ENCODE measurements at regions not wholly inside any gene's neighbourhood (a gene's known extent, or its start where the extent isn't known, plus 50 kb on each side); places are given as distances from the start of the nearest gene placed in this dataset.

DNA sequence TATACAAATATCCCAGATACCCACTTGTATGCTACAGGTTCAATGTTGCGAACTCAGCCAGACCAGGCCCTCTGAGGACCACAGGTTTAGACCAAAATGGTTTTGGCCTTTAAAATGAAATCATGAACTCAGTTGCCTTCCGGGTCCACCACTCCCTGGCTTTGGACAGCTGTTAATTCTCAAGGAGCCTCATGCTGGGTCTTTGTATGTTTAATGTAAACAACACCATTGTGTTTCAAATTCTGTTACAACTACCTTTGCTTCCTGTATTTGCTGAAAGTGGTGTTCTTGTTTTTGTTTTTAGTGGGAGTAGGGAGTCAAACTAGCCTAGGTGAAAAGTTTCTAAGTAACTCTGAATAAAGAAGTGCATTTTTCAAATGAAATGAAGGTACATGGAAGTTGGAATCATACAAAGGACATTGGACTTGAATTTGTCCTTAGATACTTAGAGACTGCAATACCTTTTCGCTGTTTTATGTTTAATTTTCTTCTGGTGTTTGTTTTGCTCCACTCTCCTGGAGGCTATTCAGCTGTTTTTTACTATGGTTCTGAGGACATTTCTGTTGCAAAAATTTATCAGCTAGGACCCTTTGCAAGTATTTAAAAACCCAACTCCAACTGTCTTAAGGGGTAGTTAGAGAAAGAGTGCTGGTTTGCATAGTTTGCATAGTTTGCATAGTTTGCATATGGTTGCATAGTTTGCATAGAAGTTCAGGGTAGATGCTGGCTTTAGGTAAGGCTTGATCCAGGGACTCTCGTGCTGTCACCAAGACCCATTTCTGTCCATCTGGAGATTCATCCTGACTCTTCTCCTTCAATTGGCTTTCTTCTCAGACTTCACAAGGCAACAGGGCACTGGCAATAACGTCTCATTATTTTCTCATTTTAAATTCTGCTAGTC, 70.1 kb downstream of the MID1IP1 start:
- 63 to 81% methylated on average over 5 of the region's 5 CpGs for WGBS, 2 donors
- Histone ChIP-seq H3K9me3 (no peaks in the 10 kb centered on the region), H3K27me3 (no peaks in the 10 kb centered on the region), H3K36me3 (no peaks in the 10 kb centered on the region), H3K27ac (peak overlapping the region in 3 of 4 donors; percentile 34 to 58 (median 38)), H3K4me1 (peaks cover 0 to 22% (median 4%) of the 10 kb centered on the region in 3 donors), H3K4me3 (no peak overlapping the region)
- no peak for DNase-seq
- intact Hi-C loops (cut with DNase I) = no loop called here
- TF ChIP-seq, protein P1, sequence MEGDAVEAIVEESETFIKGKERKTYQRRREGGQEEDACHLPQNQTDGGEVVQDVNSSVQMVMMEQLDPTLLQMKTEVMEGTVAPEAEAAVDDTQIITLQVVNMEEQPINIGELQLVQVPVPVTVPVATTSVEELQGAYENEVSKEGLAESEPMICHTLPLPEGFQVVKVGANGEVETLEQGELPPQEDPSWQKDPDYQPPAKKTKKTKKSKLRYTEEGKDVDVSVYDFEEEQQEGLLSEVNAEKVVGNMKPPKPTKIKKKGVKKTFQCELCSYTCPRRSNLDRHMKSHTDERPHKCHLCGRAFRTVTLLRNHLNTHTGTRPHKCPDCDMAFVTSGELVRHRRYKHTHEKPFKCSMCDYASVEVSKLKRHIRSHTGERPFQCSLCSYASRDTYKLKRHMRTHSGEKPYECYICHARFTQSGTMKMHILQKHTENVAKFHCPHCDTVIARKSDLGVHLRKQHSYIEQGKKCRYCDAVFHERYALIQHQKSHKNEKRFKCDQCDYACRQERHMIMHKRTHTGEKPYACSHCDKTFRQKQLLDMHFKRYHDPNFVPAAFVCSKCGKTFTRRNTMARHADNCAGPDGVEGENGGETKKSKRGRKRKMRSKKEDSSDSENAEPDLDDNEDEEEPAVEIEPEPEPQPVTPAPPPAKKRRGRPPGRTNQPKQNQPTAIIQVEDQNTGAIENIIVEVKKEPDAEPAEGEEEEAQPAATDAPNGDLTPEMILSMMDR (IDR thresholded peaks at IDR 0.05) = no peak
- no peak for TF ChIP-seq POLR2A (IDR thresholded peaks at IDR 0.05)

- intact Hi-C loops (cut with DNase I) = no loop called here
- Histone ChIP-seq H3K36me3 (no peaks in the 10 kb centered on the region), H3K27me3 (no peaks in the 10 kb centered on the region), H3K9me3 (no peaks in the 10 kb centered on the region), H3K4me3 (no peak overlapping the region), H3K4me1 (peaks cover 0 to 20% (median 0%) of the 10 kb centered on the region in 3 donors), H3K27ac (no peak overlapping the region)
- TF ChIP-seq, protein P1 (IDR thresholded peaks at IDR 0.05) = no peak
- no peak for TF ChIP-seq POLR2A (IDR thresholded peaks at IDR 0.05)
- DNase-seq = no peak
- WGBS, 2 donors = 68% methylated on average over 2 of the region's 2 CpGs; no CpG with 5 or more reads in 1 of the 2 donors
Measured at GRCh38 chrX:38877366-38877765, 76.1 kb downstream of the MID1IP1 start.

DNA sequence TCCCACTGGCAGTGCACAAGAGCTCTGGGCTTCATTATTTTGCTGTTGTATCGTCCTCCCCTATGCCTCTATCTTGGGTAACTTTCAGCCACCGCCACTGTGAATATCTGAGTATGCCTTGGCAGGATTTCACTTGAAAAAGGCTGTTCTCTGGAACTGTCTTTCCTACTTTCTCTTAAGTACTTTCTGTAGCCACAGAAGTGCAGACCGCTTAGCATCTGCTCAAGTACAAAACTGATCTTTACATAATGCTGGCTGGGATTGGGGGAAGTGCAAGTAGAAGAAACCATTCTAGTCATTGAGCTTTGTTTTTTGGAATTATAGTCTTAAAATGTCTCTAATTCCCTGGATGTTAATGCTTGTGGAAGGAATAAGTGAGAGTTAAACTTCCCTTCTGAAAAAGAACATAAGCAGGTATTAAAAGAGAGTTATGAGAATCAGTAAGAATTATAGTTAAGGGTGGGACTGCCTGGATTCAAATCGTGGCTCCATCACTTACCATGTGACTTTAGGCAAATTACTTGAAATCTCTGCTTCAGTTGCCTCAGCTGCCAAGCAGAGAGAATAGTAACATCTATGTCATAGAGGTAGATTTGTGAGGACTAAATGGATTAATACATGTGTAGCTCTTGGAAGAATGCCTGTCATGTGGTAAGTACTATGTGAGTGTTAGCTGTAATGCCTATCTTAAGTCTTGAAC, 77.5 kb downstream of the MID1IP1 start:
- Histone ChIP-seq H3K27me3 (no peaks in the 10 kb centered on the region), H3K4me3 (no peak overlapping the region), H3K36me3 (no peaks in the 10 kb centered on the region), H3K4me1 (peaks cover 0 to 20% (median 0%) of the 10 kb centered on the region in 3 donors), H3K27ac (no peak overlapping the region), H3K9me3 (no peaks in the 10 kb centered on the region)
- 48 to 83% methylated on average over 3 to 4 of the region's 4 CpGs for WGBS, 2 donors
- TF ChIP-seq, protein P1 (IDR thresholded peaks at IDR 0.05) = no peak
- TF ChIP-seq POLR2A (IDR thresholded peaks at IDR 0.05) = no peak
- no peak for DNase-seq
- intact Hi-C loops (cut with DNase I) = no loop called here

DNA sequence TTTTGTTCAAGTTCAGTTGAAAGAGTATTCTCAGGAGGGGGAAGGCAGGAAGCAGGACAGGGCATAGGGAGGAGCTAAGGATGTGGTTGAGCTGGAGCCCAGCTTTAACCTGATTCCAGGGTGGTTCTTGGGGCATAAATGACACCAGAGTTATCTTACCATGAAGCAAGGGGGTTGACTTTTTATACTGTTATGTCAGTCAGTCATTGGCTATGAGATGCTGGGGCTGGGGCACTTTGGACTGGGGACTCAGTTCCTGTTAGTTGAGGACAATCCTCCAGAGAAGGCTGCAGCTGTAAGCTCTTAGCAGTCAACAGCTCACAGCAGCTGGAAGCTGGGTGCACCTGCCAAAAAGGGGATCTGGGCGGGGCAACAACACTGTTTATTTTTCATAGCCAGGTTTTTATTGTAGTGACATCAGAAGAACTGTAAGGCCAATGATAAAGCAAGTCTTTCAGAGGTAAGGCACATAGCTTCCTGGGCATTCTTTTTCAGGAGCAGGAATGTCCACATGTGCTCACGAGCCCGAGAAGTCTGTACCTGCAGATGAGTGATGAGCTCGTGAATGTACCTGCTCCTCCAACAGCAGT, 78.5 kb downstream of the MID1IP1 start:
- Histone ChIP-seq H3K36me3 (no peaks in the 10 kb centered on the region), H3K9me3 (no peaks in the 10 kb centered on the region), H3K4me1 (peaks cover 0 to 20% (median 0%) of the 10 kb centered on the region in 3 donors), H3K4me3 (no peak overlapping the region), H3K27ac (peak overlapping the region; percentile 6 to 70 (median 48)), H3K27me3 (no peaks in the 10 kb centered on the region)
- no peak for DNase-seq
- no peak for TF ChIP-seq POLR2A (IDR thresholded peaks at IDR 0.05)
- 17 to 49% methylated on average over 1 to 3 of the region's 4 CpGs for WGBS, 2 donors
- intact Hi-C loops (cut with DNase I) = no loop called here

GRCh38 chrX:38880296-38880854, 79.1 kb downstream of the MID1IP1 start:
- 26 to 40% methylated on average over 2 to 3 of the region's 3 CpGs for WGBS, 2 donors
- Histone ChIP-seq H3K4me3 (no peak overlapping the region), H3K9me3 (no peaks in the 10 kb centered on the region), H3K36me3 (no peaks in the 10 kb centered on the region), H3K27ac (peak overlapping the region; percentile 6 to 70 (median 48)), H3K27me3 (no peaks in the 10 kb centered on the region), H3K4me1 (peaks cover 0 to 20% (median 0%) of the 10 kb centered on the region in 3 donors)
- intact Hi-C loops (cut with DNase I) = no loop called here
- TF ChIP-seq POLR2A (IDR thresholded peaks at IDR 0.05) = no peak
- TF ChIP-seq, protein P1 (IDR thresholded peaks at IDR 0.05) = no peak
- DNase-seq = no peak
